ENCODE measurements at regions not wholly inside any gene's neighbourhood (a gene's known extent, or its start where the extent isn't known, plus 50 kb on each side); places are given as distances from the start of the nearest gene placed in this dataset.
A peak's percentile ranks its signal among the peaks of the same experiment; 100 is the strongest.
"Not testable (repeated sequence)": the region's sequence is repeated elsewhere in the genome, so short reads cannot be mapped to it uniquely, and the experiment has no call there.

- no peak for DNase-seq (ENCODE audit: unreplicated experiment)
- Mint-ChIP-seq H3K36me3 (ENCODE audit: insufficient read depth, unreplicated experiment) (no peaks in the 10 kb centered on the region), H3K27me3 (ENCODE audit: insufficient read depth, unreplicated experiment) (no peaks in the 10 kb centered on the region), H3K4me3 (ENCODE audit: unreplicated experiment) (no peak overlapping the region), H3K4me1 (ENCODE audit: insufficient read depth, unreplicated experiment) (peaks cover 15% of the 10 kb centered on the region), H3K9me3 (ENCODE audit: unreplicated experiment) (no peaks in the 10 kb centered on the region), H3K27ac (ENCODE audit: low read depth, unreplicated experiment) (no peak overlapping the region)
- BruUV-seq (replicated peaks) = no TSS peak
- ChIA-PET CTCF (interaction anchor here (0.6 to 1.9 kb wide), 2 partner anchors 11 to 865 kb away, joined by 4 read pairs; no protein-coding TSS in a partner anchor), POLR2A (no interaction called here)
- TF ChIP-seq CTCF (IDR thresholded peaks at IDR 0.05; ENCODE audit: unreplicated experiment) = no peak
- intact Hi-C loops (cut with micrococcal nuclease) = no loop called here
Observed at GRCh38 chr9:20237686-20238085, 384.6 kb downstream of the MLLT3 start.

GRCh38 chr9:20236676-20237075, 385.6 kb downstream of the MLLT3 start:
- Mint-ChIP-seq H3K27ac (ENCODE audit: low read depth, unreplicated experiment) (peak overlapping the region; percentile 66), H3K4me3 (ENCODE audit: unreplicated experiment) (no peak overlapping the region), H3K36me3 (ENCODE audit: insufficient read depth, unreplicated experiment) (no peaks in the 10 kb centered on the region), H3K4me1 (ENCODE audit: insufficient read depth, unreplicated experiment) (peaks cover 15% of the 10 kb centered on the region), H3K9me3 (ENCODE audit: unreplicated experiment) (no peaks in the 10 kb centered on the region), H3K27me3 (ENCODE audit: insufficient read depth, unreplicated experiment) (no peaks in the 10 kb centered on the region)
- POLR2A ChIA-PET = interaction anchor here (0.6 to 1.6 kb wide), 6 partner anchors 11 to 608 kb away, joined by 3 to 12 read pairs (median 4); no protein-coding TSS in a partner anchor
- DNase-seq (ENCODE audit: unreplicated experiment) = peak; percentile 15
- intact Hi-C loops (cut with micrococcal nuclease) = no loop called here
- CTCF ChIA-PET = interaction anchor here (1.2 to 1.9 kb wide), 2 partner anchors 10 to 84 kb away, joined by 3 to 4 read pairs; no protein-coding TSS in a partner anchor
- no TSS peak for BruUV-seq (replicated peaks)
- no peak for TF ChIP-seq CTCF (IDR thresholded peaks at IDR 0.05; ENCODE audit: unreplicated experiment)

- H3K27ac Mint-ChIP-seq (ENCODE audit: low read depth, unreplicated experiment); H3K4me3 Mint-ChIP-seq (ENCODE audit: unreplicated experiment); H3K27me3 Mint-ChIP-seq (ENCODE audit: insufficient read depth, unreplicated experiment); BruUV-seq (replicated peaks); DNase-seq (ENCODE audit: unreplicated experiment); intact Hi-C loops (cut with micrococcal nuclease); H3K36me3 Mint-ChIP-seq (ENCODE audit: insufficient read depth, unreplicated experiment); H3K9me3 Mint-ChIP-seq (ENCODE audit: unreplicated experiment): not testable (repeated sequence)
- CTCF ChIA-PET = interaction anchor here (1.0 kb wide), 1 partner anchor 8 kb away, joined by 3 read pairs; no protein-coding TSS in a partner anchor
- peaks cover 15% of the 10 kb centered on the region for H3K4me1 Mint-ChIP-seq (ENCODE audit: insufficient read depth, unreplicated experiment)
- POLR2A ChIA-PET = interaction anchor here (0.6 to 1.2 kb wide), 2 partner anchors 84 to 116 kb away, joined by 3 read pairs; no protein-coding TSS in a partner anchor
Observed at GRCh38 chr9:20235206-20235605, 387.1 kb downstream of the MLLT3 start.

- Mint-ChIP-seq H3K9me3 (ENCODE audit: unreplicated experiment) (no peaks in the 10 kb centered on the region), H3K27me3 (ENCODE audit: insufficient read depth, unreplicated experiment) (no peaks in the 10 kb centered on the region), H3K27ac (ENCODE audit: low read depth, unreplicated experiment) (no peak overlapping the region), H3K4me3 (ENCODE audit: unreplicated experiment) (no peak overlapping the region), H3K36me3 (ENCODE audit: insufficient read depth, unreplicated experiment) (peaks cover 4% of the 10 kb centered on the region), H3K4me1 (ENCODE audit: insufficient read depth, unreplicated experiment) (peaks cover 13% of the 10 kb centered on the region)
- BruUV-seq (replicated peaks) = no TSS peak
- ChIA-PET POLR2A (no interaction called here), CTCF (no interaction called here)
- intact Hi-C loops (cut with micrococcal nuclease) = no loop called here
- no peak for DNase-seq (ENCODE audit: unreplicated experiment)
- TF ChIP-seq CTCF (IDR thresholded peaks at IDR 0.05; ENCODE audit: unreplicated experiment) = no peak
Observed at GRCh38 chr9:20228096-20228495, 394.2 kb downstream of the MLLT3 start.

Data from MCF 10A (cell line).